ENCODE measurements at regions not wholly inside any gene's neighbourhood (a gene's known extent, or its start where the extent isn't known, plus 50 kb on each side); places are given as distances from the start of the nearest gene placed in this dataset.

DNA sequence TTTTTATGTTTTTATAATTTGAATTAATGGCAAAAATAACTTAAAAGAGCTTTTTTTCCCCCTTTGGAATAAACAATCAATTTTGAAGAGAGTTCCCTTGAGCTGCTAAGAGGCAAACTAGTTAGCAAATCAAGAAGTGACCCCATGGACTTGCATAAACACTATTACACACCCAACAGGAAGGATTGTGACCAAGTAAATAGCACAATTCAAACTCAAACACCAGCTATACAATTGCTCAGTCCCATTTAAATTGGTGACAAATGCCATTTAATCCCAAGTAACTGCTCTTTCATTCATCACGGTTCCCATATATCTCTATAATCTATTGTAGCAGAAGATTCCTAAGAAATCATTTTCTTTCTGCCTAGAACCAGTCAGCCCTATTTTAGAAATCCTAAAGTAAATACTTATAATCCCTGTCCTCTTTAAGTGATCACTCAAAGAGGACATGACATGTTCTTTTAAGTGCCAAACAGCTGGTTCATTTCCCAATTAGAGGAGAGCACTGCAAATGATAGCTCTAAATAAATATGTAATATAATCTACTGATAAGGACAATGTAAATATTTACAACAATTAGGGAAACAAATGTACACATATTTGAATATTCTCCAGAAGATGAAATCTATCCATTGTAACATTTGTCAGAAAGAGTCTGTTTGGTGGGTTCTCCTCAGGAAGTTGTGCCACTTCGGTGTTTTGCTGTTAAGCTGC, 137.8 kb upstream of the ADAMTS9 start:
- no peak for DNase-seq (ENCODE audit: low read depth in 1 of 2, low spot score in 1 of 2)
- no peak overlapping the region for H3K27ac ChIP-seq
- no peaks in the 10 kb centered on the region for H3K27me3 ChIP-seq
- peaks cover 8% of the 10 kb centered on the region for H3K4me1 ChIP-seq (ENCODE audit: low read depth)
- H3K9me3 ChIP-seq (ENCODE audit: low read depth): no peaks in the 10 kb centered on the region
- no peaks in the 10 kb centered on the region for H3K36me3 ChIP-seq
- H3K4me3 ChIP-seq: no peak overlapping the region
- TF ChIP-seq, protein P1, sequence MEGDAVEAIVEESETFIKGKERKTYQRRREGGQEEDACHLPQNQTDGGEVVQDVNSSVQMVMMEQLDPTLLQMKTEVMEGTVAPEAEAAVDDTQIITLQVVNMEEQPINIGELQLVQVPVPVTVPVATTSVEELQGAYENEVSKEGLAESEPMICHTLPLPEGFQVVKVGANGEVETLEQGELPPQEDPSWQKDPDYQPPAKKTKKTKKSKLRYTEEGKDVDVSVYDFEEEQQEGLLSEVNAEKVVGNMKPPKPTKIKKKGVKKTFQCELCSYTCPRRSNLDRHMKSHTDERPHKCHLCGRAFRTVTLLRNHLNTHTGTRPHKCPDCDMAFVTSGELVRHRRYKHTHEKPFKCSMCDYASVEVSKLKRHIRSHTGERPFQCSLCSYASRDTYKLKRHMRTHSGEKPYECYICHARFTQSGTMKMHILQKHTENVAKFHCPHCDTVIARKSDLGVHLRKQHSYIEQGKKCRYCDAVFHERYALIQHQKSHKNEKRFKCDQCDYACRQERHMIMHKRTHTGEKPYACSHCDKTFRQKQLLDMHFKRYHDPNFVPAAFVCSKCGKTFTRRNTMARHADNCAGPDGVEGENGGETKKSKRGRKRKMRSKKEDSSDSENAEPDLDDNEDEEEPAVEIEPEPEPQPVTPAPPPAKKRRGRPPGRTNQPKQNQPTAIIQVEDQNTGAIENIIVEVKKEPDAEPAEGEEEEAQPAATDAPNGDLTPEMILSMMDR (IDR thresholded peaks at IDR 0.05; ENCODE audit: low read depth, low read length): no peak

DNA sequence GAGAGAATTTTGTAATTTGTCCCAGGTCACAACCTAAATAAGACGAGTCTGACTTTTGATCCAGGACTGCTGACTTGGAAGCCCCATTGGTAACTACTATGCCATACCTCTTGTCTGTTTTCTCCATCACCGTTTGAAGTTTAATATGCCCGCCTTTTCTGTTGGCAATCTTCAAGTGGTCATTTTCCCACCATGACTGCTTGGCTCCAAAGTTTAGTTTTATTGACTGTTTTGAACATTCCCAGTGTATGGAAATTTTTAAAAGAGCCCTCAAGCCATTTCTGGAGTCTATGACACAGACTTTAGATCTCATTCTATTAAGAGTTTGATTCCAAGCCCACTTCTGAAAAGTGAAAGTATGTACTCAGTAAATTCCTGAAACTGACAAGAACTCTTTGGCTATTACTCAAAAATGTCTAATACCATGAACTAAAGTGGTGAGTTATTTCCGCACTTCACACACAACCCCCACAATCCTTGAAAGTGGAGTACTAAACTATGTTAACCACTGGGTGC, 136.7 kb upstream of the ADAMTS9 start:
- DNase-seq (ENCODE audit: low read depth in 1 of 2, low spot score in 1 of 2): peak in 1 of 2 donors; percentile 81
- no peaks in the 10 kb centered on the region for H3K27me3 ChIP-seq
- TF ChIP-seq, protein P1 (IDR thresholded peaks at IDR 0.05; ENCODE audit: low read depth, low read length): no peak
- H3K9me3 ChIP-seq (ENCODE audit: low read depth): no peaks in the 10 kb centered on the region
- peaks cover 8% of the 10 kb centered on the region for H3K4me1 ChIP-seq (ENCODE audit: low read depth)
- H3K4me3 ChIP-seq: no peak overlapping the region
- H3K36me3 ChIP-seq: no peaks in the 10 kb centered on the region
- no peak overlapping the region for H3K27ac ChIP-seq

DNA sequence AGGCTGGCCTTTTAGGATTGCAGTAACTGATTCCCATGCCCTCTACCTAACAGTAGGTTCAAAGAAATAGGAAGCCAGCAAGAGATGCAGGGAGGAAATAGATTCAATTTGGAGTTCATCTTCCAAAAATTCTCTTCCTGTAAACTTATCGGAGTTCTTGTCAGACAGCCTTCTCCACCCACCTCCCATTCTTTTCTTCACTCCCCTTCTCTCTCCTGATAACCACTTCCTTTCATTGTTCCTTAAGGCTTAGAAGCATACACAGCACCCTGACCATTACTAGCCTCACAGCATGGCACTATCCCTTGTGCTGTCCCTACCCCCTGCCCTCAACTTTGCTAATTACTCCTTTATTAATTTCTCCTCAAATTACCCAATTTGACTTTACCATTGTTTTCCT, 130.4 kb upstream of the ADAMTS9 start:
- peak in 1 of 2 donors; percentile 17 for DNase-seq (ENCODE audit: low read depth in 1 of 2, low spot score in 1 of 2)
- TF ChIP-seq, protein P1 (IDR thresholded peaks at IDR 0.05; ENCODE audit: low read depth, low read length): no peak

DNA sequence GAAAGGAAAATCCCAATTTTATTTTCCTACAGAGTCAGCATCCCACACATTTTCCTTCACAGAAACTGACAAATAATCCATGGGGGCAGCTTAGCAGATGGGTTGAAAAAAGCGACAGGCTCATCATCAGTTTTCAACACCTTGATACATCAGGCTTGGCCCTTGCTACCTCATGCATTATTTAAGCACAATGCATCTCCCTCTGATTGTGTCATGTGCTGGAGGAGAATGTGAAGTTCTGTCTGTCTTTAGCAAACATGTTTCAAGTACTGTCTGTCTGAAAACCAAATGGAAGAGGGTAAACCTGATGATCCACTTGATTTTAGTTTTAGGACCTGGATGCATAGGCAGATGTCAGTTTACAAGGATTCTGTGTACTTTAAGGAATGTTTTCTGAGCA, 128.6 kb upstream of the ADAMTS9 start:
- H3K27ac ChIP-seq: peak overlapping the region; percentile 84
- TF ChIP-seq, protein P1 (IDR thresholded peaks at IDR 0.05; ENCODE audit: low read depth, low read length): no peak
- no peaks in the 10 kb centered on the region for H3K36me3 ChIP-seq
- no peak overlapping the region for H3K4me3 ChIP-seq
- H3K27me3 ChIP-seq: no peaks in the 10 kb centered on the region
- DNase-seq (ENCODE audit: low read depth in 1 of 2, low spot score in 1 of 2): no peak
- no peaks in the 10 kb centered on the region for H3K9me3 ChIP-seq (ENCODE audit: low read depth)
- peaks cover 33% of the 10 kb centered on the region for H3K4me1 ChIP-seq (ENCODE audit: low read depth)

More for the DNA sequence above, 130.4 kb upstream of the ADAMTS9 start:
- Histone ChIP-seq H3K27me3 (no peaks in the 10 kb centered on the region), H3K4me3 (no peak overlapping the region), H3K27ac (no peak overlapping the region), H3K4me1 (ENCODE audit: low read depth) (peaks cover 34% of the 10 kb centered on the region), H3K9me3 (ENCODE audit: low read depth) (no peaks in the 10 kb centered on the region), H3K36me3 (no peaks in the 10 kb centered on the region)

DNA sequence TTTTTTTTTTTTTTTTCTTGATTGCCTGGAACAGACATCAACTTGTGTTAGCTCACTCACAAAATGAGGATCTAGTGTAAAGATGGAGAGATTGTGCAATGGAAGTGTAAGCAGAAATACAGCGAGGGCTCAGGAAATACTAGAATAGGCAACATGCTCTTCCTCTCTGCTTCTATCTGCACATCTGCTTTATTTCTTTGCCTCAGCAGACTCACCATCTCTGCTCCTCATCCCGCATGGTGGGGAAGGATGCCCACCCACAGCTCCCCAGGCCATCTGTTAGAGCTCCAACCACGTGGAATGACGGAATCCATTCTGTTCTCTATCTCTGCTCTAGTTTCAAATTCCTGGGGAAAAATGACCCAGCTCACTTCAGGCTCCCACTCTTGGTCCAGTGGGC, 128.0 kb upstream of the ADAMTS9 start:
- Histone ChIP-seq H3K9me3 (ENCODE audit: low read depth) (no peaks in the 10 kb centered on the region), H3K27ac (peak overlapping the region; percentile 84), H3K36me3 (no peaks in the 10 kb centered on the region), H3K27me3 (no peaks in the 10 kb centered on the region), H3K4me1 (ENCODE audit: low read depth) (peaks cover 33% of the 10 kb centered on the region), H3K4me3 (no peak overlapping the region)
- peak in 1 of 2 donors; percentile 36 for DNase-seq (ENCODE audit: low read depth in 1 of 2, low spot score in 1 of 2)
- TF ChIP-seq, protein P1 (IDR thresholded peaks at IDR 0.05; ENCODE audit: low read depth, low read length): no peak
